ENCODE measurements at regions not wholly inside any gene's neighbourhood (a gene's known extent, or its start where the extent isn't known, plus 50 kb on each side); places are given as distances from the start of the nearest gene placed in this dataset.

DNA sequence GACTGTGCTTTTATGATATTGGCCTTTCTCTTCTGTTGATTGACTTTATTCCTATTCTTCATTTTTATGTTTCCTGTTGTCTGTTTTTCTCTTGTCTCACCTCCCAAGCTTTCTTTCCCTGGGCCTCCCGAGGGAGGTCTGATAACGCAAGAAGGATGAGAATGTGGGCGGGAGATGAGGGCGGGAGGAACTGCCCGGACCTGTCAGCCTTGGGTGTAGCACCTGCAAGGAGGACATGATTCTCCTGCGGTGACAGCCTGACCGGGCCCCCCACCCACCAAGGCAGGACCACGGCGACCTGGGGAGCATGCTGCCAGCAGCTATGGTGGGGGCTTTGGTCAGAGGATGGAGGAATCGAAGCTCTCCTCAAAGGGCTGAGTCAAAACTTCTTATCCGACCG is 86.9 kb downstream of the PLEKHG1 start:
- no peaks in the 10 kb centered on the region for H3K9me3 ChIP-seq
- in situ Hi-C loops (cut with MboI; ENCODE audit: low pct_ligation_motif_present in 1 of 4, low pct_unique_long_range_greater_than_20kb in 1 of 4, low sequenced_read_pairs in 3 of 4), result no loop called here
- whole genome bisulfite sequencing, 2 donors (ENCODE audit: low coverage in 1 of 2), result 78 to 79% methylated on average over 3 to 12 of the region's 12 CpGs
- no peaks in the 10 kb centered on the region for H3K27me3 ChIP-seq
- TF ChIP-seq POLR2AphosphoS5 (IDR thresholded peaks at IDR 0.05), result no peak
- no peak for TF ChIP-seq EP300 (IDR thresholded peaks at IDR 0.05; ENCODE audit: low read depth)
- TF ChIP-seq CTCF (IDR thresholded peaks at IDR 0.05), result no peak
- no peak for TF ChIP-seq POLR2A (IDR thresholded peaks at IDR 0.05)
- H3K4me3 ChIP-seq, result no peak overlapping the region
- H3K27ac ChIP-seq, result no peak overlapping the region
- H3K36me3 ChIP-seq, result no peaks in the 10 kb centered on the region
- no peak for DNase-seq
- intact Hi-C loops (cut with DNase I; ENCODE audit: low total_unique reads), result no loop called here
- peaks cover 4 to 34% (median 15%) of the 10 kb centered on the region in 4 donors for H3K4me1 ChIP-seq

- Histone ChIP-seq H3K4me3 (no peak overlapping the region), H3K36me3 (no peaks in the 10 kb centered on the region), H3K27ac (peak overlapping the region in 1 of 4 donors; percentile 11), H3K9me3 (no peaks in the 10 kb centered on the region), H3K4me1 (peaks cover 4 to 34% (median 15%) of the 10 kb centered on the region in 4 donors), H3K27me3 (no peaks in the 10 kb centered on the region)
- TF ChIP-seq POLR2AphosphoS5 (IDR thresholded peaks at IDR 0.05), result no peak
- no peak for TF ChIP-seq CTCF (IDR thresholded peaks at IDR 0.05)
- TF ChIP-seq EP300 (IDR thresholded peaks at IDR 0.05; ENCODE audit: low read depth), result no peak
- no peak for TF ChIP-seq POLR2A (IDR thresholded peaks at IDR 0.05)
- in situ Hi-C loops (cut with MboI; ENCODE audit: low pct_ligation_motif_present in 1 of 4, low pct_unique_long_range_greater_than_20kb in 1 of 4, low sequenced_read_pairs in 3 of 4) (no loop called here), intact Hi-C loops (cut with DNase I; ENCODE audit: low total_unique reads) (no loop called here)
- WGBS, 2 donors (ENCODE audit: low coverage in 1 of 2), result 47 to 49% methylated on average over 2 to 6 of the region's 6 CpGs
- DNase-seq, result peak; percentile 57
Observed at GRCh38 chr6:150687508-150687907, 87.8 kb downstream of the PLEKHG1 start.

DNA sequence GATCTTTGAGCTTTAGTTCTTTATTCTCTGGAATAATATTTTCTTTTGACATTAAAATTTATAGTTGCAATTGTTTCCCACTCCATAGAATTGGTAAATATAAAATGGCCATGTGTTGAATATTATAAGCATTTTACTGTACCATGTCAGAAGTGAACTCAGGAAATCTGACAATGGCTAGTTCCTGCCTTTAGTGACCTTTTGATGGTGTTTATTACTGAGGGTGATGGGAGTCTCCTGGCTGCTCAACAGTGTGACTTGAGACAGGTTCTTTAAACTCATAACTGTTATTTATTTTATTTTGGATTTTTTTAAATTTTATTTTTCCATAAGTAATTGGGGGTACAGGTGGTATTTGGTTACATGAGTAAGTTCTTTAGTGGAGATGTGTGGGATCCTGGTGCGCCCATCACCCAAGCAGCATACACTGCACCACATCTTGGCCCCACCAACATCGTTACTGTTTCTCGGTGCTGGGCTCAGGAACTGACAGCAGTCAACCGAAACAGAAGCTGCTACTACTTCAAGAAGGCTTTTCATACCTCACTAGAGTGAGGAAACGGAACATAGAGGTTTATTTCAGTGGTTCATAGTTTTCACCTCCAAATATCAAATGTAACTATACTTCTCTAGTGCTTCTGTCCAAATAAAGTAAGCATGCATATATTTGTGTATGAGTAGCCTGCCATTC is 90.4 kb downstream of the PLEKHG1 start:
- Histone ChIP-seq H3K27me3 (no peaks in the 10 kb centered on the region), H3K27ac (no peak overlapping the region), H3K9me3 (no peaks in the 10 kb centered on the region), H3K4me3 (no peak overlapping the region), H3K36me3 (no peaks in the 10 kb centered on the region), H3K4me1 (peaks cover 4 to 36% (median 12%) of the 10 kb centered on the region in 4 donors)
- DNase-seq, result no peak
- TF ChIP-seq EP300 (IDR thresholded peaks at IDR 0.05; ENCODE audit: low read depth) (no peak), CTCF (IDR thresholded peaks at IDR 0.05) (no peak), POLR2AphosphoS5 (IDR thresholded peaks at IDR 0.05) (no peak), POLR2A (IDR thresholded peaks at IDR 0.05) (no peak)
- intact Hi-C loops (cut with DNase I; ENCODE audit: low total_unique reads), result no loop called here
- in situ Hi-C loops (cut with MboI; ENCODE audit: low pct_ligation_motif_present in 1 of 4, low pct_unique_long_range_greater_than_20kb in 1 of 4, low sequenced_read_pairs in 3 of 4), result no loop called here
- 78 to 82% methylated on average over 4 to 5 of the region's 5 CpGs for WGBS, 2 donors (ENCODE audit: low coverage in 1 of 2)

DNA sequence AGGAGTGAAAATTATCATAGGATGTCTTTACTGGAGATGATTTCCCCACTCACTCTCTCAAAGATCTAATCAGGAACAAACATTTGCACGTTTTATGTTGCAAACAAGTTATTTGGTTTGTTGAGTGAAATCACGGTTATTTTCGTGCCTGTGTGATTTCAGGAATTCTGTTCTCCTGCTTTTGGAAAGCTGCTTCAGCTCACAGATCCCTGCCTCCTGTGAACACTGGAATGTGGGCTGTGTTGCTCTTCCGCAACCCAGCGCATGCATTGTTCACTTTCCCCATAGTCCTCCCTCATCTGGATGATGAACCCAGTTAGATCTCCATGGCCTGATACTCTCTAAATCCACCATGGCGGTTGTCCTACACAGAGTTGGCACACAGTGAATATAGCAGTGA is 91.0 kb downstream of the PLEKHG1 start:
- H3K4me3 ChIP-seq, result no peak overlapping the region
- DNase-seq, result no peak
- H3K36me3 ChIP-seq, result no peaks in the 10 kb centered on the region
- no peaks in the 10 kb centered on the region for H3K9me3 ChIP-seq
- H3K4me1 ChIP-seq, result peaks cover under 1 to 36% (median 7%) of the 10 kb centered on the region in 4 donors
- no peaks in the 10 kb centered on the region for H3K27me3 ChIP-seq
- 88% methylated on average over 6 of the region's 6 CpGs; no CpG with 5 or more reads in 1 of the 2 donors for WGBS, 2 donors (ENCODE audit: low coverage in 1 of 2)
- H3K27ac ChIP-seq, result no peak overlapping the region
- TF ChIP-seq CTCF (IDR thresholded peaks at IDR 0.05) (no peak), POLR2AphosphoS5 (IDR thresholded peaks at IDR 0.05) (no peak), EP300 (IDR thresholded peaks at IDR 0.05; ENCODE audit: low read depth) (no peak), POLR2A (IDR thresholded peaks at IDR 0.05) (no peak)
- in situ Hi-C loops (cut with MboI; ENCODE audit: low pct_ligation_motif_present in 1 of 4, low pct_unique_long_range_greater_than_20kb in 1 of 4, low sequenced_read_pairs in 3 of 4) (no loop called here), intact Hi-C loops (cut with DNase I; ENCODE audit: low total_unique reads) (no loop called here)
